ENCODE measurements at regions not wholly inside any gene's neighbourhood (a gene's known extent, or its start where the extent isn't known, plus 50 kb on each side); places are given as distances from the start of the nearest gene placed in this dataset.

GRCh38 chr3:124119056-124119716 is 127.3 kb upstream of the ROPN1 start:
- FAIRE-seq = no peak
- 91% methylated on average over 4 of the region's 4 CpGs; no CpG with 5 or more reads in 1 of the 2 experiments for WGBS, 2 experiments (ENCODE audit: extremely low coverage in 1 of 2, insufficient coverage in 1 of 2, insufficient read length in 1 of 2, insufficient replicate concordance in 2 of 2, low coverage in 1 of 2, low lambda C conversion rate in 2 of 2, missing lambda C conversion rate in 1 of 2)
- Histone ChIP-seq H3K4me2 (ENCODE audit: insufficient read depth in 1 of 2, low read depth in 2 of 2, low read length in 2 of 2) (no peak overlapping the region), H3K27ac (ENCODE audit: low read depth, low read length) (no peak overlapping the region), H3K36me3 (ENCODE audit: control insufficient read depth in 2 of 4, insufficient read depth in 4 of 4, low read length in 3 of 4) (no peaks in the 10 kb centered on the region), H2BK5ac (ENCODE audit: low read depth, low read length) (no peak overlapping the region), H3K4ac (replicated peaks; ENCODE audit: insufficient read length, low read depth, low read length) (no peak overlapping the region), H4K5ac (ENCODE audit: insufficient read length, low read depth, low read length) (no peak overlapping the region), H2BK15ac (ENCODE audit: low read length) (no peak overlapping the region), H3K4me1 (replicated peaks in 1 of 4; ENCODE audit: control insufficient read depth in 3 of 4, insufficient read depth in 4 of 4, low read length in 3 of 4) (no peaks in the 10 kb centered on the region), H3K23me2 (ENCODE audit: low read depth, low read length) (no peaks in the 10 kb centered on the region), H4K20me1 (replicated peaks in 1 of 2; ENCODE audit: control insufficient read depth in 1 of 2, insufficient read depth in 2 of 2, low read length in 2 of 2) (no peaks in the 10 kb centered on the region), H4K91ac (replicated peaks; ENCODE audit: insufficient read length, low read length) (no peak overlapping the region), H2AFZ (ENCODE audit: low read length) (no peak overlapping the region), H3K79me1 (ENCODE audit: low read depth, low read length) (no peaks in the 10 kb centered on the region), H3K79me2 (ENCODE audit: control insufficient read depth in 1 of 2, insufficient read depth in 2 of 2, low read length in 2 of 2) (no peaks in the 10 kb centered on the region), H3K18ac (ENCODE audit: extremely low read depth, low read length) (no peak overlapping the region), H3K4me3 (ENCODE audit: extremely low read depth in 1 of 4, insufficient read depth in 2 of 4, low read depth in 3 of 4, low read length in 4 of 4) (no peak overlapping the region), H3K14ac (ENCODE audit: insufficient read length) (no peak overlapping the region), H2AK5ac (ENCODE audit: low read depth, low read length) (no peak overlapping the region), H3K27me3 (replicated peaks in 1 of 4; ENCODE audit: control insufficient read depth in 3 of 4, extremely low read depth in 1 of 4, insufficient read depth in 3 of 4, low read length in 3 of 4) (no peaks in the 10 kb centered on the region), H3K23ac (ENCODE audit: insufficient read length) (no peak overlapping the region), H2BK20ac (ENCODE audit: low read length) (no peak overlapping the region), H3K9me3 (ENCODE audit: insufficient read depth in 2 of 2, low read depth in 1 of 2, low read length in 1 of 2) (no peaks in the 10 kb centered on the region), H3K9ac (replicated peaks in 1 of 4; ENCODE audit: extremely low read depth in 1 of 4, low read depth in 3 of 4, low read length in 3 of 4) (no peak overlapping the region), H2BK12ac (ENCODE audit: low read depth, low read length) (no peak overlapping the region), H2BK120ac (replicated peaks; ENCODE audit: low read depth, low read length) (no peak overlapping the region), H3K56ac (replicated peaks; ENCODE audit: insufficient read length, low read depth, low read length) (no peak overlapping the region), H4K8ac (ENCODE audit: extremely low read depth, insufficient read depth, low read length) (no peak overlapping the region)
- TF ChIP-seq ASH2L (IDR thresholded peaks at IDR 0.05; ENCODE audit: low read length) (no peak), SP2 (IDR thresholded peaks at IDR 0.05; ENCODE audit: low read length) (no peak), TBP (IDR thresholded peaks at IDR 0.05; ENCODE audit: low read depth, low read length) (no peak), TEAD4 (IDR thresholded peaks at IDR 0.05; ENCODE audit: low read depth, low read length) (no peak), SUZ12 (IDR thresholded peaks at IDR 0.05; ENCODE audit: low read length) (no peak), KDM5A (IDR thresholded peaks at IDR 0.05; ENCODE audit: low read length) (no peak), GTF2F1 (IDR thresholded peaks at IDR 0.05; ENCODE audit: borderline replicate concordance, low read depth, low read length) (no peak), JUN (IDR thresholded peaks at IDR 0.05; ENCODE audit: low read depth, low read length) (no peak), SP4 (IDR thresholded peaks at IDR 0.05; ENCODE audit: low read length) (no peak), CREB1 (IDR thresholded peaks at IDR 0.05) (no peak)
- POLR2A ChIA-PET (ENCODE audit: partially characterized antibody) = no interaction called here
- no peak for DNase-seq (ENCODE audit: low read depth in 1 of 2, low spot score in 2 of 2)
- CTCF ChIA-PET (ENCODE audit: partially characterized antibody) = interaction anchor here (2.5 kb wide), 1 partner anchor 129 kb away, joined by 7 read pairs; no protein-coding TSS in a partner anchor
